PC-9 (cell line): ENCODE measurements at regions not wholly inside any gene's neighbourhood (a gene's known extent, or its start where the extent isn't known, plus 50 kb on each side); places are given as distances from the start of the nearest gene placed in this dataset.

Source experiments
- CTCF ChIP-seq: fragments of 200-600 bp; sonication (generic); conservative IDR thresholded peaks from 2 replicates; pipeline ENCODE4 v1.6.1; 2017; ENCODE audit warnings: mixed run types, antibody characterized with exemption, mild to moderate bottlenecking, moderate library complexity
- EZH2 ChIP-seq: fragments of 200-600 bp; sonication (generic); IDR thresholded peaks from 2 replicates; pipeline ENCODE4 v1.8.0; 2017; ENCODE audit warnings: antibody characterized with exemption, low read depth

- no peak for TF ChIP-seq CTCF
- TF ChIP-seq EZH2, result no peak
Observed at GRCh38 chr10:129093641-129094040, 373.4 kb upstream of the MGMT start.
